ENCODE measurements at regions not wholly inside any gene's neighbourhood (a gene's known extent, or its start where the extent isn't known, plus 50 kb on each side); places are given as distances from the start of the nearest gene placed in this dataset.
"Not testable (repeated sequence)": the region's sequence is repeated elsewhere in the genome, so short reads cannot be mapped to it uniquely, and the experiment has no call there.

DNA sequence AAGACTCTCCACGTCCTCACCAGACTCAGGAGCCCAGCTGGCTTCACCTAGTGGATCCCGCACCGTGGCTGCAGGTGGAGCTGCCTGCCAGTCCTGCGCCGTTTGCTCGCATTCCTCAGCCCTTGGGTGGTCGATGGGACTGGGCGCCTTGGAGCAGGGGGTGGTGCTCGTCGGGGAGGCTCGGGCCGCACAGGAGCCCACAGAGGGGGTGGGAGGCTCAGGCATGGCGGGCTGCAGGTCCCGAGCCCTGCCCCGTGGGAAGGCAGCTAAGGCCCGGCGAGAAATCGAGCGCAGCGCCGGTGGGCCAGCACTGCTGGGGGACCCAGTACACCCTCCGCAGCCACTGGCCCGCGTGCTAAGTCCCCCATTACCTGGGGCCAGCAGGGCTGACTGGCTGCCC, 76.9 kb upstream of the AMN1 start:
- H3K36me3 Mint-ChIP-seq (ENCODE audit: insufficient read depth); H3K27me3 Mint-ChIP-seq; H3K9me3 Mint-ChIP-seq; ATAC-seq (replicated peaks; ENCODE audit: extremely low read depth, poor library complexity, severe bottlenecking); H3K27ac Mint-ChIP-seq (ENCODE audit: low read depth); H3K4me3 Mint-ChIP-seq; DNase-seq (ENCODE audit: low spot score in 2 of 2): not testable (repeated sequence)
- H3K4me1 Mint-ChIP-seq = peaks cover 45% of the 10 kb centered on the region

GRCh38 chr12:31804707-31805106, 75.9 kb upstream of the AMN1 start:
- Mint-ChIP-seq H3K4me1 (peaks cover 49% of the 10 kb centered on the region), H3K4me3 (peak overlapping the region; percentile 87), H3K27ac (ENCODE audit: low read depth) (peak overlapping the region; percentile 92)
- H3K9me3 Mint-ChIP-seq; H3K36me3 Mint-ChIP-seq (ENCODE audit: insufficient read depth); H3K27me3 Mint-ChIP-seq; DNase-seq (ENCODE audit: low spot score in 2 of 2); ATAC-seq (replicated peaks; ENCODE audit: extremely low read depth, poor library complexity, severe bottlenecking): not testable (repeated sequence)

DNA sequence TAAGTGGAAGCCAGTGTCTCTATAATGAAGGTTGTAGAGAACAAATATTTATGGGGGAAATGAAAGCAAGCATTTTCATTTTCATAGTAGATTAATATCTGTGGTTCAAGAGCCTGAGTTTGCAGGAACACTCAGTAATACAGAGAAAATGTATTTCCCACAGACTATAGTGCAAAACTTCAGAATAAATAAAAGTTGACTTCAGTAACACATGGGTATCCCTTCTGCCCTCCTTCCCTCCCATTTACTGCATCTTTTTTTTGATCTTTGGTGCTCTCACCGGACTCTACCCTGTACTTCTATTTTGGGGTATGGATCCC, 75.3 kb upstream of the AMN1 start:
- H3K27me3 Mint-ChIP-seq = no peaks in the 10 kb centered on the region
- peaks cover 49% of the 10 kb centered on the region for H3K4me1 Mint-ChIP-seq
- peak overlapping the region; percentile 87 for H3K4me3 Mint-ChIP-seq

GRCh38 chr12:31803306-31804184, 74.7 kb upstream of the AMN1 start:
- no peak for ATAC-seq (replicated peaks; ENCODE audit: extremely low read depth, poor library complexity, severe bottlenecking)
- peak overlapping the region; percentile 87 for H3K4me3 Mint-ChIP-seq
- peak overlapping the region; percentile 92 for H3K27ac Mint-ChIP-seq (ENCODE audit: low read depth)

More for the DNA sequence above, 75.3 kb upstream of the AMN1 start:
- no peaks in the 10 kb centered on the region for H3K9me3 Mint-ChIP-seq
- H3K36me3 Mint-ChIP-seq (ENCODE audit: insufficient read depth) = peaks cover 4% of the 10 kb centered on the region
- peak overlapping the region; percentile 92 for H3K27ac Mint-ChIP-seq (ENCODE audit: low read depth)
- no peak for DNase-seq (ENCODE audit: low spot score in 2 of 2)
- peak; percentile 30 for ATAC-seq (replicated peaks; ENCODE audit: extremely low read depth, poor library complexity, severe bottlenecking)

GRCh38 chr12:31801872-31802271, 73.1 kb upstream of the AMN1 start:
- peak overlapping the region; percentile 77 for H3K27ac Mint-ChIP-seq (ENCODE audit: low read depth)
- no peak for DNase-seq (ENCODE audit: low spot score in 2 of 2)
- H3K4me1 Mint-ChIP-seq = peaks cover 47% of the 10 kb centered on the region
- no peak overlapping the region for H3K4me3 Mint-ChIP-seq
- no peaks in the 10 kb centered on the region for H3K9me3 Mint-ChIP-seq
- ATAC-seq (replicated peaks; ENCODE audit: extremely low read depth, poor library complexity, severe bottlenecking) = no peak
- H3K27me3 Mint-ChIP-seq = no peaks in the 10 kb centered on the region
- H3K36me3 Mint-ChIP-seq (ENCODE audit: insufficient read depth) = peaks cover 4% of the 10 kb centered on the region

More at GRCh38 chr12:31803306-31804184, 74.7 kb upstream of the AMN1 start:
- DNase-seq (ENCODE audit: low spot score in 2 of 2) = no peak
- H3K27me3 Mint-ChIP-seq = no peaks in the 10 kb centered on the region
- H3K9me3 Mint-ChIP-seq = no peaks in the 10 kb centered on the region
- peaks cover 4% of the 10 kb centered on the region for H3K36me3 Mint-ChIP-seq (ENCODE audit: insufficient read depth)
- H3K4me1 Mint-ChIP-seq = peaks cover 49% of the 10 kb centered on the region

DNA sequence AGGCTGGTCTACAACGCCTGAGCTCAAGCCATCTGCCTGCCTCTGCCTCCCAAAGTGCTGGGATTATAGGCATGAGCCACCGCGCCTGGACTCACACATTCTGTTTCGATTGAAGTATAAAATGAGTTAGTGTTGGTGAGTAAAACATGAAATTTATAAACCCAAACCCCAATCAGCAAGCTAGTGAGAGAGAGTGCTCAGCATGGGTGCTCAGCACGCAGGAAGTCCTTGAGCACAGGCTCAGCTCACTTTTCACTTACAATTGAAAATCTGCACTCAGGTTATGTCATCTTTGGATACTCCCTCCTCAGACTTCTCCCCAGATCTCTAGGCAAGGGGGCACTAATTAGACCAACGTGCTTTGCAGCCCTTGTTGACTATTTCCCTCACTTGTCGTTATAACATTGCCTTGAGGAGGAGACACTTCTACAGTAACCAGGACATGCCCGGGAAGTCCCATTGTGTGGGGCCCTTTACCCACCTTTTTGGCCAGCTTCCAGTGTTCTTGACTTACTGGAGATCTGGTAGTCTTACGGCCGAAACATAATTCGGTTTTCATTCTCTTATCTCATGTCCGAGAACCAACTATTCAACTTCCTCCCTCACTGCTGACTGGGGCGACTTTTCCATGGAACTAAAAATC, 68.5 kb upstream of the AMN1 start:
- peak overlapping the region; percentile 46 for H3K4me3 Mint-ChIP-seq
- peak overlapping the region; percentile 53 for H3K27ac Mint-ChIP-seq (ENCODE audit: low read depth)
- ATAC-seq (replicated peaks; ENCODE audit: extremely low read depth, poor library complexity, severe bottlenecking) (peak; percentile 28), DNase-seq (ENCODE audit: low spot score in 2 of 2) (no peak)
- peaks cover 1% of the 10 kb centered on the region for H3K36me3 Mint-ChIP-seq (ENCODE audit: insufficient read depth)
- H3K9me3 Mint-ChIP-seq = no peaks in the 10 kb centered on the region
- H3K27me3 Mint-ChIP-seq = no peaks in the 10 kb centered on the region
- peaks cover 43% of the 10 kb centered on the region for H3K4me1 Mint-ChIP-seq

DNA sequence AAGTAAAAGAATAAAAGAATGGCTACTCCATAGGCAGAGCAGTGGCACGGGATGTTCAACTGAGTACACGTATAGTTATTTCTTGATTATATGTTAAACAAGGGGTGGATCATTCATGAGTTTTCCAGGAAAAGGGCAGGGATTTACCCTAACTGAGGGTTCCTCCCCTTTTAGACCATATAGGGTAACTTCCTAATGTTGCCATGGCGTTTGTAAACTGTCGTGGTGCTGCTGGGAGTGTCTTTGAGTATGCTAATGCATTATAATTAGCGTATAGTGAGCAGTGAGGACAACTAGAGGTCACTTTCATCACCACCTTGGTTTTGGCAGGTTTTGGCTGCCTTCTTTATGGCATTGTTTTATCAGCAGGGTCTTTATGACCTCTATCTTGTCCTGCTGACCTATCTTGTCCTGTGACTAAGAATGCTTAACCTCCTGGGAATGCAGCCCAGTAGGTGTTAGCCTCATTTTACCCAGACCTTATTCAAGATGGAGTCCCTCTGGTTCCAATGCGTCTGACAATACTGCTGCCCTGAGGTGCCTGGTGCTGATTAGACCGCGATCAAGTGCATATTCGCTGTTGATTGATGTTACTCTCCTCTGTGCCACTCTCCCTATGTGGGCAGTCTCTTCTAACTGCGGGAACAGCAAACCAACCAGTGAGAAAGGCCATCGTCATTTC, 67.6 kb upstream of the AMN1 start:
- DNase-seq (ENCODE audit: low spot score in 2 of 2) = no peak
- H3K27me3 Mint-ChIP-seq = no peaks in the 10 kb centered on the region
- no peak for ATAC-seq (replicated peaks; ENCODE audit: extremely low read depth, poor library complexity, severe bottlenecking)
- H3K9me3 Mint-ChIP-seq = no peaks in the 10 kb centered on the region
- peaks cover 47% of the 10 kb centered on the region for H3K4me1 Mint-ChIP-seq
- H3K27ac Mint-ChIP-seq (ENCODE audit: low read depth) = no peak overlapping the region
- H3K4me3 Mint-ChIP-seq = no peak overlapping the region
- H3K36me3 Mint-ChIP-seq (ENCODE audit: insufficient read depth) = peaks cover 1% of the 10 kb centered on the region

- no peak overlapping the region for H3K4me3 Mint-ChIP-seq
- ATAC-seq (replicated peaks; ENCODE audit: extremely low read depth, poor library complexity, severe bottlenecking) (no peak), DNase-seq (ENCODE audit: low spot score in 2 of 2) (no peak)
- H3K36me3 Mint-ChIP-seq (ENCODE audit: insufficient read depth) = peaks cover 1% of the 10 kb centered on the region
- H3K27me3 Mint-ChIP-seq = no peaks in the 10 kb centered on the region
- no peak overlapping the region for H3K27ac Mint-ChIP-seq (ENCODE audit: low read depth)
- H3K4me1 Mint-ChIP-seq = peaks cover 55% of the 10 kb centered on the region
- H3K9me3 Mint-ChIP-seq = no peaks in the 10 kb centered on the region
These were observed 65.9 kb upstream of the AMN1 start for GRCh38 chr12:31794745-31795144.

DNA sequence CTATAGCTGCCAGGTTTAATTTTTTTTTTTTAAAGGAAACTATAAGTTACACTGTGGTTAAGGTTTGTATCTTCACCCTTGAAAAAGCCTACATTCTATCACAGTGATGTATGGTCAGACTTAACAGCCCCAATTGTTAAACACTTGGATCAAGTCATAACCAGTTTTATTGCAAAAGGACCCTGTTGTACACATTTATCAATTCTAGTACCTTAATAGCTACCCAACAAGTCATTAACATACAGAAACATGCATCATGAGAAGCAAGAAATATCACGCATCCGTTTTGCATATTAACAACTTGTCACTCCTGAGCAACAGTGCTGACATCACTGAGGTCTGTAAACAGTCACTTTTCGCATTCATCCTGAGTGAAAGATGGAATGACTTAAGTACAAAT, 62.4 kb upstream of the AMN1 start:
- not testable (repeated sequence) for H3K9me3 Mint-ChIP-seq; DNase-seq (ENCODE audit: low spot score in 2 of 2); H3K36me3 Mint-ChIP-seq (ENCODE audit: insufficient read depth); H3K27me3 Mint-ChIP-seq
- Mint-ChIP-seq H3K27ac (ENCODE audit: low read depth) (peak overlapping the region; percentile 79), H3K4me1 (peaks cover 34% of the 10 kb centered on the region), H3K4me3 (peak overlapping the region; percentile 10)
- peak; percentile 61 for ATAC-seq (replicated peaks; ENCODE audit: extremely low read depth, poor library complexity, severe bottlenecking)

- Mint-ChIP-seq H3K4me3 (peak overlapping the region; percentile 34), H3K27me3 (no peaks in the 10 kb centered on the region), H3K36me3 (ENCODE audit: insufficient read depth) (no peaks in the 10 kb centered on the region), H3K9me3 (no peaks in the 10 kb centered on the region), H3K4me1 (peaks cover 32% of the 10 kb centered on the region), H3K27ac (ENCODE audit: low read depth) (peak overlapping the region; percentile 79)
- DNase-seq (ENCODE audit: low spot score in 2 of 2) = no peak
- ATAC-seq (replicated peaks; ENCODE audit: extremely low read depth, poor library complexity, severe bottlenecking) = peak; percentile 57
These were observed 61.9 kb upstream of the AMN1 start for GRCh38 chr12:31790759-31791158.

DNA sequence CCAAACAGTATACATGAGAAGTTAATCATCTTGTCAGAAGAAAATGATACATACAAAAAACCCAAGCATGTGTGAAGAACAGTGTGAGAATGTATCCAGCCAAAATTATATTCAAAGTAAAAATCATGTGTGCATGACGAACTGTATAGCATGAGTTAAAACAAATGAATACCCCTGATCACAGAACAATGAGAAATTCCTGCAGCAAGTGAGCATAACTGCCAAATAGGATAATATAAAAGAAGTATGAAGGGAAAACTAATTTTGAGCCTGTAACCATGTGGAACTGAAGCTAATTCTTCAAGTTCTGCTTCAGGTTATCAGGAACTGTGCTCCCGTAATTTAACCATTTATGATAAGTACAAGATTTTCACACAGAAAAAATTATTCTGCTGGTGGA, 56.5 kb upstream of the AMN1 start:
- Mint-ChIP-seq H3K27ac (ENCODE audit: low read depth) (no peak overlapping the region), H3K36me3 (ENCODE audit: insufficient read depth) (no peaks in the 10 kb centered on the region), H3K4me1 (peaks cover 2% of the 10 kb centered on the region), H3K27me3 (no peaks in the 10 kb centered on the region), H3K4me3 (no peak overlapping the region), H3K9me3 (peaks cover 10% of the 10 kb centered on the region)
- ATAC-seq (replicated peaks; ENCODE audit: extremely low read depth, poor library complexity, severe bottlenecking) = no peak
- DNase-seq (ENCODE audit: low spot score in 2 of 2) = no peak

DNA sequence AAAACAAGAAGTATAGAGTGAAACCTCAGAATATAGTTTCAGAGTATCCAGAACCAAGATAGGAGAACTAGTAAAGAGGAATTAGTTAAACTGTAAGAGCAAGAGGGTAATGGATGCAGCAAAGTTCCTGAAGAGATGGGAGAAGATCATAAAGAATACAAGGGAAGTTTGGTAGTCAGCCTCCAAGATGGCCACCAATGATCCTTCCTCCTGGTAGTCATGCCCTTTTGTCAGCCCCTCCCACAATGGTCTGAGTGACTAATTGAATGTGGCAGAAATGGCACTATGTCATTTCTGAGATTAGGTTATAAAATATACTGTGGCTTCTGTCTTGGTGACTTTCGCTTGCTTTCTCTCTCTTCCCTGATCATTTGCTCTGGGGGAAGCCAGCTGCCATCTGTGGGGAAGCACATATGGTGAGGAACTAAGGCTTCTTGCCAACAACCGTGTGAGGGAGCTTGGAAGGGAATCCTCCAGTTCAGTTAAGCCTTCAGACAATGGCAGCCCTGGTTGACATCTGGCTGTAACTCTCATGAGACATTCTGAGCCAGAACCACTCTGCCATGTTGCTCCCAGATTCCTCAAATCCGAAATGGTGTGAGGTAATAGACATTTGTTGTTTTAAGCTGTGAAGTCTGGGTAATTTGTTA, 55.3 kb upstream of the AMN1 start:
- ATAC-seq (replicated peaks; ENCODE audit: extremely low read depth, poor library complexity, severe bottlenecking) = no peak
- no peaks in the 10 kb centered on the region for H3K36me3 Mint-ChIP-seq (ENCODE audit: insufficient read depth)
- no peaks in the 10 kb centered on the region for H3K27me3 Mint-ChIP-seq
- H3K4me1 Mint-ChIP-seq = no peaks in the 10 kb centered on the region
- DNase-seq (ENCODE audit: low spot score in 2 of 2) = no peak
- H3K4me3 Mint-ChIP-seq = no peak overlapping the region
- H3K27ac Mint-ChIP-seq (ENCODE audit: low read depth) = no peak overlapping the region
- peaks cover 10% of the 10 kb centered on the region for H3K9me3 Mint-ChIP-seq

Measured in central memory CD8-positive, alpha-beta T cell (primary cell).